Psoas muscle (tissue), 7 donors: ENCODE measurements at regions not wholly inside any gene's neighbourhood (a gene's known extent, or its start where the extent isn't known, plus 50 kb on each side); places are given as distances from the start of the nearest gene placed in this dataset.
"Not testable (repeated sequence)": the region's sequence is repeated elsewhere in the genome, so short reads cannot be mapped to it uniquely, and the experiment has no call there.

Experiments used
- ATAC-seq, 4 donors: fragments of 200-7000 bp; cut with Tn5 transposase; one replicate each; pipeline ENCODE4 v1.9.1; 2020; ENCODE audit warnings: moderate library complexity in 3 of 4, mild to moderate bottlenecking in 2 of 4
- DNase-seq, 2 donors: peaks; one replicate each; pipeline ENCODE4 v3.0.0-alpha.2; 2020
- H3K27ac ChIP-seq: fragments of 200-600 bp; one replicate; pipeline ENCODE4 v1.8.0; 2022
- H3K27me3 ChIP-seq, 3 donors: fragments of 200-600 bp in 1 of 3; one replicate each; pipeline versions ENCODE4 v1.6.1 to v1.8.0; 2013 to 2022; ENCODE audit warnings: low read length in 2 of 3, mild to moderate bottlenecking in 2 of 3, moderate library complexity in 1 of 3; ENCODE audit not compliant: insufficient read depth in 3 of 3
- H3K36me3 ChIP-seq, 2 donors: fragments of 200-600 bp in 1 of 2; one replicate each; pipeline versions ENCODE4 v1.6.1 to v1.8.0; 2013 to 2022; ENCODE audit warnings: low read depth in 1 of 2, mild to moderate bottlenecking in 1 of 2, moderate library complexity in 1 of 2; ENCODE audit not compliant: insufficient read depth in 1 of 2
- H3K4me1 ChIP-seq: fragments of 200-600 bp; one replicate; pipeline ENCODE4 v1.8.0; 2022
- H3K4me3 ChIP-seq: fragments of 200-600 bp; one replicate; pipeline ENCODE4 v1.8.0; 2022; ENCODE audit warnings: mild to moderate bottlenecking
- H3K9me3 ChIP-seq: fragments of 200-600 bp; one replicate; pipeline ENCODE4 v1.8.0; 2022
- CTCF ChIP-seq: fragments of 200-600 bp; IDR thresholded peaks from one replicate; pipeline ENCODE4 v1.8.0; 2022; ENCODE audit warnings: antibody characterized with exemption
- WGBS, 3 donors: extraction: QIAGEN DNeasy Blood & Tissue Kit; methylation state at CpG; one replicate each; pipeline versions ENCODE4 v1.1.6 to v1.1.7; 2013; 5-methylcytosine and 5-hydroxymethylcytosine counted together
- intact Hi-C, 2 donors: fragments of 100-400 bp; cut with DNase I; formaldehyde crosslinking; loops; one replicate each; pipeline versions ENCODE4 v1.11.0 to v1.14.2; 2022
- donor health status: healthy with polysubstance abuse.
- donor health status: DM: no; HTN: no; CAD: no; lungs with moderate emphysema.
- donor health status: Bipolar disorder and iron deficiency.
- donor health status: healthy.
- donor health status: DM: yes; HTN: yes; CAD: no.
- donor health status: DM: no; HTN: no; CAD: no.
- donor health status: DM: yes; HTN: yes; CAD: no.

GRCh38 chr11:135001581-135001980, 589.5 kb upstream of the B3GAT1 start:
- DNase-seq (no peak), ATAC-seq (no peak)
- H3K4me1 ChIP-seq: no peaks in the 10 kb centered on the region
- 89 to 100% (median 97%) methylated on average over 2 of the region's 2 CpGs for WGBS, 3 donors
- H3K27ac ChIP-seq: no peak overlapping the region
- intact Hi-C loops: no loop called here
- no peaks in the 10 kb centered on the region for H3K36me3 ChIP-seq
- peaks cover 0 to 2% (median 0%) of the 10 kb centered on the region in 3 donors for H3K27me3 ChIP-seq
- no peak for TF ChIP-seq CTCF
- no peaks in the 10 kb centered on the region for H3K9me3 ChIP-seq
- H3K4me3 ChIP-seq: no peak overlapping the region

GRCh38 chr11:135001065-135001464, 589.0 kb upstream of the B3GAT1 start:
- 78 to 91% (median 88%) methylated on average over 5 of the region's 5 CpGs for WGBS, 3 donors
- H3K27ac ChIP-seq, H3K27me3 ChIP-seq, DNase-seq, H3K4me1 ChIP-seq, H3K9me3 ChIP-seq, intact Hi-C loops, H3K4me3 ChIP-seq, ATAC-seq, H3K36me3 ChIP-seq: not testable (repeated sequence)

GRCh38 chr11:134999590-134999989, 587.5 kb upstream of the B3GAT1 start:
- TF ChIP-seq CTCF: no peak
- intact Hi-C loops: no loop called here
- H3K36me3 ChIP-seq: no peaks in the 10 kb centered on the region
- no peak for ATAC-seq
- H3K27ac ChIP-seq: no peak overlapping the region
- no peaks in the 10 kb centered on the region for H3K4me1 ChIP-seq
- WGBS, 3 donors: 21 to 30% (median 28%) methylated on average over 6 of the region's 6 CpGs
- H3K27me3 ChIP-seq: peaks cover 0 to 1% (median 0%) of the 10 kb centered on the region in 3 donors
- H3K4me3 ChIP-seq: no peak overlapping the region
- DNase-seq: no peak
- H3K9me3 ChIP-seq: no peaks in the 10 kb centered on the region

GRCh38 chr11:134997652-134998320, 585.7 kb upstream of the B3GAT1 start:
- Histone ChIP-seq H3K4me3 (no peak overlapping the region), H3K4me1 (no peaks in the 10 kb centered on the region), H3K27ac (no peak overlapping the region), H3K36me3 (no peaks in the 10 kb centered on the region), H3K9me3 (no peaks in the 10 kb centered on the region), H3K27me3 (peaks cover 0 to 5% (median 0%) of the 10 kb centered on the region in 3 donors)
- no peak for ATAC-seq
- intact Hi-C loops: no loop called here
- no peak for DNase-seq
- TF ChIP-seq CTCF: no peak
- 88 to 89% (median 89%) methylated on average over 11 of the region's 11 CpGs for WGBS, 3 donors

- Histone ChIP-seq H3K27ac (no peak overlapping the region), H3K36me3 (no peaks in the 10 kb centered on the region), H3K4me1 (no peaks in the 10 kb centered on the region), H3K27me3 (peaks cover 0 to 5% (median 0%) of the 10 kb centered on the region in 3 donors), H3K9me3 (no peaks in the 10 kb centered on the region), H3K4me3 (no peak overlapping the region)
- no peak for TF ChIP-seq CTCF
- intact Hi-C loops: no loop called here
- DNase-seq: no peak
- WGBS, 3 donors: 18 to 36% (median 18%) methylated on average over 5 of the region's 5 CpGs
- ATAC-seq: no peak
Observed at GRCh38 chr11:134995741-134996140, 583.7 kb upstream of the B3GAT1 start.
